ENCODE measurements at regions not wholly inside any gene's neighbourhood (a gene's known extent, or its start where the extent isn't known, plus 50 kb on each side); places are given as distances from the start of the nearest gene placed in this dataset.

- TF ChIP-seq, protein P1, sequence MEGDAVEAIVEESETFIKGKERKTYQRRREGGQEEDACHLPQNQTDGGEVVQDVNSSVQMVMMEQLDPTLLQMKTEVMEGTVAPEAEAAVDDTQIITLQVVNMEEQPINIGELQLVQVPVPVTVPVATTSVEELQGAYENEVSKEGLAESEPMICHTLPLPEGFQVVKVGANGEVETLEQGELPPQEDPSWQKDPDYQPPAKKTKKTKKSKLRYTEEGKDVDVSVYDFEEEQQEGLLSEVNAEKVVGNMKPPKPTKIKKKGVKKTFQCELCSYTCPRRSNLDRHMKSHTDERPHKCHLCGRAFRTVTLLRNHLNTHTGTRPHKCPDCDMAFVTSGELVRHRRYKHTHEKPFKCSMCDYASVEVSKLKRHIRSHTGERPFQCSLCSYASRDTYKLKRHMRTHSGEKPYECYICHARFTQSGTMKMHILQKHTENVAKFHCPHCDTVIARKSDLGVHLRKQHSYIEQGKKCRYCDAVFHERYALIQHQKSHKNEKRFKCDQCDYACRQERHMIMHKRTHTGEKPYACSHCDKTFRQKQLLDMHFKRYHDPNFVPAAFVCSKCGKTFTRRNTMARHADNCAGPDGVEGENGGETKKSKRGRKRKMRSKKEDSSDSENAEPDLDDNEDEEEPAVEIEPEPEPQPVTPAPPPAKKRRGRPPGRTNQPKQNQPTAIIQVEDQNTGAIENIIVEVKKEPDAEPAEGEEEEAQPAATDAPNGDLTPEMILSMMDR (tag by site-specific recombination; IDR thresholded peaks at IDR 0.05): 0 out of 2 replicates have a peak, but pooled peaks have one; percentile 14
- TF ChIP-seq ZNF274 (IDR thresholded peaks at IDR 0.05; ENCODE audit: low read length) (no peak), ZNF274 (tag by site-specific recombination; IDR thresholded peaks at IDR 0.05; ENCODE audit: borderline replicate concordance) (no peak), ZSCAN5A (tag by site-specific recombination; IDR thresholded peaks at IDR 0.05) (no peak), ZSCAN30 (tag by site-specific recombination; IDR thresholded peaks at IDR 0.05) (no peak), ZNF473 (tag by site-specific recombination; IDR thresholded peaks at IDR 0.05) (no peak), ZNF843 (tag by site-specific recombination; IDR thresholded peaks at IDR 0.05) (no peak), ATF2 (tag by site-specific recombination; IDR thresholded peaks at IDR 0.05; ENCODE audit: low read depth) (no peak)
Measured at GRCh38 chr5:42005561-42006153, 80.6 kb downstream of the FBXO4 start.

Data from HEK293 (cell line).